ENCODE measurements at regions not wholly inside any gene's neighbourhood (a gene's known extent, or its start where the extent isn't known, plus 50 kb on each side); places are given as distances from the start of the nearest gene placed in this dataset.

- DNase-seq (ENCODE audit: extremely low spot score), result no peak
- CTCF ChIA-PET, result interaction anchor here (0.6 to 1.6 kb wide), 2 partner anchors 142 to 1202 kb away, joined by 3 to 11 read pairs; no protein-coding TSS in a partner anchor
- TF ChIP-seq HDGF (IDR thresholded peaks at IDR 0.05; ENCODE audit: borderline replicate concordance), result no peak
- TF ChIP-seq L3MBTL2 (conservative IDR thresholded peaks at IDR 0.05), result no peak
- no peak for TF ChIP-seq FOXK2 (IDR thresholded peaks at IDR 0.05)
- no peak for TF ChIP-seq FOXA1 (IDR thresholded peaks at IDR 0.05)
- no peak for TF ChIP-seq PKNOX1 (IDR thresholded peaks at IDR 0.05)
- POLR2A ChIA-PET, result no interaction called here
These were observed 169.6 kb downstream of the LACC1 start for GRCh38 chr13:44049081-44049945.

- DNase-seq (ENCODE audit: extremely low spot score), result peak; percentile 27
- ChIA-PET POLR2A (no interaction called here), CTCF (no interaction called here)
- no peak for TF ChIP-seq ELF4 (IDR thresholded peaks at IDR 0.05)
- no peak for TF ChIP-seq NFRKB (IDR thresholded peaks at IDR 0.05)
- TF ChIP-seq L3MBTL2 (conservative IDR thresholded peaks at IDR 0.05), result no peak
- no peak for TF ChIP-seq LEF1 (IDR thresholded peaks at IDR 0.05; ENCODE audit: borderline replicate concordance)
- no peak for TF ChIP-seq FOXM1 (IDR thresholded peaks at IDR 0.05; ENCODE audit: borderline replicate concordance)
These were observed 170.9 kb downstream of the LACC1 start for GRCh38 chr13:44050450-44051063.

GRCh38 chr13:44051405-44051804 lies 171.7 kb downstream of the LACC1 start:
- no peak for DNase-seq (ENCODE audit: extremely low spot score)
- no peak for TF ChIP-seq PKNOX1 (IDR thresholded peaks at IDR 0.05)
- TF ChIP-seq LEF1 (IDR thresholded peaks at IDR 0.05; ENCODE audit: borderline replicate concordance), result no peak
- TF ChIP-seq SP1 (IDR thresholded peaks at IDR 0.05), result no peak
- ChIA-PET CTCF (no interaction called here), POLR2A (interaction anchor here (0.9 kb wide), 1 partner anchor 385 kb away, joined by 3 read pairs; no protein-coding TSS in a partner anchor)

- POLR2A ChIA-PET, result interaction anchor here (0.9 kb wide), 1 partner anchor 385 kb away, joined by 3 read pairs; no protein-coding TSS in a partner anchor
- CTCF ChIA-PET, result no interaction called here
- DNase-seq (ENCODE audit: extremely low spot score), result no peak
- TF ChIP-seq TARDBP (IDR thresholded peaks at IDR 0.05) (no peak), BHLHE40 (IDR thresholded peaks at IDR 0.05; ENCODE audit: borderline replicate concordance) (no peak), L3MBTL2 (conservative IDR thresholded peaks at IDR 0.05) (no peak), NFRKB (IDR thresholded peaks at IDR 0.05) (no peak), FOXM1 (IDR thresholded peaks at IDR 0.05; ENCODE audit: borderline replicate concordance) (no peak), FOXA1 (IDR thresholded peaks at IDR 0.05) (no peak), SUZ12 (IDR thresholded peaks at IDR 0.05) (no peak), LEF1 (IDR thresholded peaks at IDR 0.05; ENCODE audit: borderline replicate concordance) (no peak), ELF4 (IDR thresholded peaks at IDR 0.05) (no peak), CTBP1 (IDR thresholded peaks at IDR 0.05; ENCODE audit: borderline replicate concordance) (no peak), SP1 (IDR thresholded peaks at IDR 0.05) (no peak), ARNT (IDR thresholded peaks at IDR 0.05) (no peak), ZNF384 (IDR thresholded peaks at IDR 0.05) (no peak), PKNOX1 (IDR thresholded peaks at IDR 0.05) (no peak), HDGF (IDR thresholded peaks at IDR 0.05; ENCODE audit: borderline replicate concordance) (no peak), FOXK2 (IDR thresholded peaks at IDR 0.05) (no peak)
These were observed 172.4 kb downstream of the LACC1 start for GRCh38 chr13:44051918-44052675.

GRCh38 chr13:44052780-44053184 lies 173.1 kb downstream of the LACC1 start:
- ChIA-PET POLR2A (no interaction called here), CTCF (no interaction called here)
- DNase-seq (ENCODE audit: extremely low spot score), result no peak
- no peak for TF ChIP-seq LEF1 (IDR thresholded peaks at IDR 0.05; ENCODE audit: borderline replicate concordance)
- no peak for TF ChIP-seq ZNF384 (IDR thresholded peaks at IDR 0.05)
- TF ChIP-seq SP1 (IDR thresholded peaks at IDR 0.05), result no peak
- no peak for TF ChIP-seq FOXK2 (IDR thresholded peaks at IDR 0.05)
- no peak for TF ChIP-seq L3MBTL2 (conservative IDR thresholded peaks at IDR 0.05)
- no peak for TF ChIP-seq BHLHE40 (IDR thresholded peaks at IDR 0.05; ENCODE audit: borderline replicate concordance)
- TF ChIP-seq ELF4 (IDR thresholded peaks at IDR 0.05), result no peak
- TF ChIP-seq PKNOX1 (IDR thresholded peaks at IDR 0.05), result no peak
- TF ChIP-seq SUZ12 (IDR thresholded peaks at IDR 0.05), result no peak
- TF ChIP-seq NFRKB (IDR thresholded peaks at IDR 0.05), result no peak
- TF ChIP-seq TARDBP (IDR thresholded peaks at IDR 0.05), result no peak
- no peak for TF ChIP-seq CTBP1 (IDR thresholded peaks at IDR 0.05; ENCODE audit: borderline replicate concordance)
- TF ChIP-seq HDGF (IDR thresholded peaks at IDR 0.05; ENCODE audit: borderline replicate concordance), result no peak
- TF ChIP-seq FOXM1 (IDR thresholded peaks at IDR 0.05; ENCODE audit: borderline replicate concordance), result no peak
- TF ChIP-seq FOXA1 (IDR thresholded peaks at IDR 0.05), result no peak
- no peak for TF ChIP-seq ARNT (IDR thresholded peaks at IDR 0.05)
